Astrocyte of the spinal cord (primary cell): ENCODE measurements at regions not wholly inside any gene's neighbourhood (a gene's known extent, or its start where the extent isn't known, plus 50 kb on each side); places are given as distances from the start of the nearest gene placed in this dataset.

ENCODE experiments used
- DNase-seq: peaks from one replicate; pipeline ENCODE4 v3.0.0; 2011; ENCODE audit warnings: low read depth, low spot score
- H3K4me3 ChIP-seq: 2 replicates; pipeline ENCODE4 v1.5.1; 2011; ENCODE audit warnings: low read depth, mild to moderate bottlenecking, low read length, moderate library complexity
- in situ Hi-C: cut with HindIII; loops from 2 replicates; pipeline ENCODE4 v1.10.0; 2017; ENCODE audit warnings: low sequenced_read_pairs
- TF ChIP-seq, protein P1 (sequence below): IDR thresholded peaks from 2 replicates; pipeline ENCODE4 v1.5.1; 2012; ENCODE audit warnings: low read depth, mild to moderate bottlenecking, low read length, inconsistent platforms

DNA sequence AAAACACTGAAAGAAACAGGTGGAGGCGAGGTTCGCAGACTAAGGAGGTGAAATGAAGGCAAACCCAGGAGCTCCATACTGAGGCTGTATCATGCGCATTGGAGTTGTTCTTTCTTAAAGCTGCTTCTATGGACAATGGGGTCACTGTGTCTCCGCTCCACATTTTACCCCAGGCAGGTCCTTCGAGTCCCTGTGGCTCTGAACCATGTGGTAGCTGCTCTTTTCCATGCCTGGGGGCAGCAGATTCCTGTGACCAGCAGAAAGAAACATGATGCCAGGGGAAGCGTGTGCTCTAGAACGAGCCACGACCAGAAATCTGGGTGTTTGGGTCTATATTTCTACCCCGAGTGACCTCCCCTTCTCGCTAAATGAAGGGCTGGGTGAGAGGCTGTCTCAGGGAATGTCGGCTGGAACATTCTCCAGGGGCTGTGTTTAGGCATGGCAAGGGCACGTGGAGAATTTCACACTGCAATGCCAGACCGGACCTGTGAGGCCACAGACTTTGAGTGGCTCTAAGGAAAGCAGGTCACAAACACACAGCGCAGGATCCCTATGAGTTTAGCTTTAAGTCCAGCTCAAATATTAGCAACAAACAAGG is 95.7 kb upstream of the IRS2 start:
- no peak overlapping the region for H3K4me3 ChIP-seq
- TF ChIP-seq, protein P1, sequence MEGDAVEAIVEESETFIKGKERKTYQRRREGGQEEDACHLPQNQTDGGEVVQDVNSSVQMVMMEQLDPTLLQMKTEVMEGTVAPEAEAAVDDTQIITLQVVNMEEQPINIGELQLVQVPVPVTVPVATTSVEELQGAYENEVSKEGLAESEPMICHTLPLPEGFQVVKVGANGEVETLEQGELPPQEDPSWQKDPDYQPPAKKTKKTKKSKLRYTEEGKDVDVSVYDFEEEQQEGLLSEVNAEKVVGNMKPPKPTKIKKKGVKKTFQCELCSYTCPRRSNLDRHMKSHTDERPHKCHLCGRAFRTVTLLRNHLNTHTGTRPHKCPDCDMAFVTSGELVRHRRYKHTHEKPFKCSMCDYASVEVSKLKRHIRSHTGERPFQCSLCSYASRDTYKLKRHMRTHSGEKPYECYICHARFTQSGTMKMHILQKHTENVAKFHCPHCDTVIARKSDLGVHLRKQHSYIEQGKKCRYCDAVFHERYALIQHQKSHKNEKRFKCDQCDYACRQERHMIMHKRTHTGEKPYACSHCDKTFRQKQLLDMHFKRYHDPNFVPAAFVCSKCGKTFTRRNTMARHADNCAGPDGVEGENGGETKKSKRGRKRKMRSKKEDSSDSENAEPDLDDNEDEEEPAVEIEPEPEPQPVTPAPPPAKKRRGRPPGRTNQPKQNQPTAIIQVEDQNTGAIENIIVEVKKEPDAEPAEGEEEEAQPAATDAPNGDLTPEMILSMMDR = no peak
- in situ Hi-C loops = no loop called here
- DNase-seq = no peak

DNA sequence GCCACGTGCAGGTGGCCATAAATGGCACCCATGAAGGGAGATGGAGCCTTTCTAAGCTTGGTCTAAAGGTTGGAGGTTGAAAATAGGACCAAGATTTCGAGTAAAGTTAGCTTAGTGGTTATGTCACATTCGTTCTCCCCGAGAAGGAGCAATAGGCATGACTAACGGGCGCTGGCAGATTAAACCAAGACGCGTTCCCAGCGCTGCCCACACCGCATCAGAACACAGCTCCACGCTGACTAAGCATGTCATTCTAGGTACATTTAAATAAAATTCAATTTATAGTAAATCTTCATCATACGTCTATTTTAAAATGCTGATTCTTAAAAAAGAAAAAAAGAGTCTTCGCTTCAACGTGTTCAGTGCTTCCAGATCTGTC is 95.0 kb upstream of the IRS2 start:
- H3K4me3 ChIP-seq = no peak overlapping the region
- TF ChIP-seq, protein P1 = no peak
- in situ Hi-C loops = no loop called here
- DNase-seq = no peak

DNA sequence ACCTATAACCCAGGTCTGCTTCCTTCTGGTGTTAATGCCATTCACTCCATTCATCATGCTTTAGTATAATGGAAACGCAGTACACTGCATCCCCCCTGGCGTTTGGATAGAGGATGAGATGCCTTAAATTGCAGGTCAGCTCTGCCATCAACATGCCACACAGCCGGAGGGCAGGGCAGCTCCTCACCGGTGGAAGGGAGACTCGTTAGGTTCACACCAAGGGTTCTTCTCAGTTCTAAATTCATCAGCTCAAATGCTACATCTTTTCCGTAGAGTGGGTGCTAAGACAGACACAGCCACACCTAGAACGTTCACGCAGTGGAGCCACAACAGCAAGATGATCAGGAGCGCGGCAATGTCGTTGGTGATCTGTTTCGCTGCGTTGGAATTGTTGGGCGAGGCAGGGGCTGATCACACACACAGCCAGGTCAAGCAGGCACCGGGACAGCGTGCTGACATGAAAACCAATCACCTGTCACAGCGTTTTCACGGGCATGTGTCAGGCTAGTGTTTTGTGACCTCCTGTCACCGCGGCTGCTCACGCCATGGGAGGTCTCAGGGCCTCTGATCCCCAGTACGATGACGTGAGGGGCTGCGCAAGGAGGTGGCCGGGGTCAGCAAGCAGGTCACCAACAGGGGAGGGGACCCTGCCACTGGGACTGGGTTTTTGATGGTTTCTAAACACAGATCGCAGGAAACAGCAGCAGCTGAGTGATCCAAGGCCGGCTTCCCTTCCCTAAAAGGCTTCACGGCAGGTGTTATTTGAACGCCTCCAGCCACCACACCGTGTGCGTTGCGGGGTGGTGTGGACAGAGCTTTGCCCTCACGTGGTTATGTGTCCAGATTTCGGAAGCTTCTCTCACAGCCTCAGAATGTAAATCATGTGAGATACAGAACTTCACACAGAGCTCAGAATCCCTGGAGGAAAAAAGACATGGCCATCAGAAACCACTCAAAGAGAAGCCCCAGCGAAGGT is 94.3 kb upstream of the IRS2 start:
- no peak overlapping the region for H3K4me3 ChIP-seq
- no peak for DNase-seq
- TF ChIP-seq, protein P1 = no peak
- in situ Hi-C loops = no loop called here

DNA sequence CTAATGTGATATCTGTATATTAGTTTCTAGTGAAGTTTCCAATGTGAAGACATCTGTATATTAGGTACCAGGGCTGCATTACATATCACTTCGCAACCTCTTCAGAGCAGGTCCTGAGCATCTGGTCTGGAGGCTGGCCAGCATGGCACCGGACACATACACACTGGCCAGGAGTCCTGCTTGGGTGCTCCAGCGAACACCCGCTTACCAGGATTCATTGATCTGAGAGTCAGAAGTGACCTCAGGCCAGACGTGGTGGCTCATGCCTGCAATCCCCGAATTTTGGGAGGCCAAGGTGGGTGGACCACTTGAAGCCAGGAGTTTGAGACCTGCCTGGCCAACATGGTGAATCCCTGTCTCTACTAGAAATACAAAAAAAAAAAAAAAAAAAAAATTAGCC is 93.0 kb upstream of the IRS2 start:
- no peak overlapping the region for H3K4me3 ChIP-seq
- in situ Hi-C loops = no loop called here
- no peak for DNase-seq
- TF ChIP-seq, protein P1 = no peak

DNA sequence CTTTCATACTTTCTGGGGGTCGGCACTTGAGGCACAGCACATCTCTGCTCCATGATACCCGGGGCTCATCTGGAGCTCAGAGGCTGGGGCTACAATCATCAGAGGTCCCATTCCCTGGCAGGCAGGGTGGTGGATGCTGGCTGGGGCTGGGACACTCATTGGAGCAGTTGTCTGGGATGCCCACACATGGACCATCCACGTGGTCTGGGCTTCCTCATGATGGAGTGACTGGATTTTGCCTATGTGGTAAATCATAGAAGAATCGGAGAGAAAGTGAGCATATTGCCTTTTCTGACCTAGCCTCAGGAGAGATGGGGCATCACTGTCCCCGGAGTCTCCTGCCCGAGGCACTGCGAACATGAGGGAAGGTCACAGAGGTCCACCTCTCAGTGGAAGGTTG is 91.4 kb upstream of the IRS2 start:
- DNase-seq = no peak
- in situ Hi-C loops = no loop called here
- TF ChIP-seq, protein P1 = no peak
- H3K4me3 ChIP-seq = no peak overlapping the region

DNA sequence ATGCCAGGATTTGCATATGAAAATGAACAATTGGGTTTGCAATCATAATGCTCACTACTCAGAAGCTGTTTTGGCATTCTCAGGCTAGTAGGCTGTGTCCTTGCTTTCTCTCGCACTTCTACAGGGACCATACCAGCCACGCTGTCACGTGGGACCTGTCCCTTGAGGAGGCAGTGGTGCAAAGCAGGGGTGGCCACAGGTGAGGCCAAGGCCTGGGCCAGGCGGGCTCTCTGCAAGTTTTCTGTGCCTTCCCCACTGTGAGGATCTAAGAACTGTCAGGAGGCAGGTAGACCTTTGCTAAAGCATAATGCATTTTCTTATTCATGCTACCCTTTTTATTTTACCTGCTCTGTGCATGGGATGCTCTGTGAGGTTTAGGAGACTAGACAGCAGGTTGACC is 89.4 kb upstream of the IRS2 start:
- no peak for DNase-seq
- in situ Hi-C loops = no loop called here
- H3K4me3 ChIP-seq = no peak overlapping the region
- TF ChIP-seq, protein P1 = no peak
